ENCODE measurements at regions not wholly inside any gene's neighbourhood (a gene's known extent, or its start where the extent isn't known, plus 50 kb on each side); places are given as distances from the start of the nearest gene placed in this dataset.

GRCh38 chr12:131383741-131384543 lies 326.9 kb upstream of the SFSWAP start:
- TF ChIP-seq, protein P1, sequence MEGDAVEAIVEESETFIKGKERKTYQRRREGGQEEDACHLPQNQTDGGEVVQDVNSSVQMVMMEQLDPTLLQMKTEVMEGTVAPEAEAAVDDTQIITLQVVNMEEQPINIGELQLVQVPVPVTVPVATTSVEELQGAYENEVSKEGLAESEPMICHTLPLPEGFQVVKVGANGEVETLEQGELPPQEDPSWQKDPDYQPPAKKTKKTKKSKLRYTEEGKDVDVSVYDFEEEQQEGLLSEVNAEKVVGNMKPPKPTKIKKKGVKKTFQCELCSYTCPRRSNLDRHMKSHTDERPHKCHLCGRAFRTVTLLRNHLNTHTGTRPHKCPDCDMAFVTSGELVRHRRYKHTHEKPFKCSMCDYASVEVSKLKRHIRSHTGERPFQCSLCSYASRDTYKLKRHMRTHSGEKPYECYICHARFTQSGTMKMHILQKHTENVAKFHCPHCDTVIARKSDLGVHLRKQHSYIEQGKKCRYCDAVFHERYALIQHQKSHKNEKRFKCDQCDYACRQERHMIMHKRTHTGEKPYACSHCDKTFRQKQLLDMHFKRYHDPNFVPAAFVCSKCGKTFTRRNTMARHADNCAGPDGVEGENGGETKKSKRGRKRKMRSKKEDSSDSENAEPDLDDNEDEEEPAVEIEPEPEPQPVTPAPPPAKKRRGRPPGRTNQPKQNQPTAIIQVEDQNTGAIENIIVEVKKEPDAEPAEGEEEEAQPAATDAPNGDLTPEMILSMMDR (IDR thresholded peaks at IDR 0.05; ENCODE audit: insufficient read depth, low read length), result no peak
- no peak for TF ChIP-seq SPI1 (IDR thresholded peaks at IDR 0.05; ENCODE audit: borderline replicate concordance, low read depth)
- no peak for TF ChIP-seq POLR2AphosphoS5 (IDR thresholded peaks at IDR 0.05; ENCODE audit: low read depth)
- no peak for TF ChIP-seq REST (IDR thresholded peaks at IDR 0.05; ENCODE audit: insufficient replicate concordance, low read depth)
